ENCODE measurements at regions not wholly inside any gene's neighbourhood (a gene's known extent, or its start where the extent isn't known, plus 50 kb on each side); places are given as distances from the start of the nearest gene placed in this dataset.

- TF ChIP-seq CTCF (IDR thresholded peaks at IDR 0.05) (no peak), ZFX (IDR thresholded peaks at IDR 0.05; ENCODE audit: borderline replicate concordance) (no peak)
Observed at GRCh38 chr2:195047955-195048354, 609.1 kb upstream of the SLC39A10 start.

Data from 22Rv1 (cell line).